ENCODE measurements at regions not wholly inside any gene's neighbourhood (a gene's known extent, or its start where the extent isn't known, plus 50 kb on each side); places are given as distances from the start of the nearest gene placed in this dataset.

- no peak for TF ChIP-seq ZFX (IDR thresholded peaks at IDR 0.05; ENCODE audit: borderline replicate concordance)
- TF ChIP-seq CTCF (IDR thresholded peaks at IDR 0.05) = no peak
- no peak overlapping the region for H3K27ac ChIP-seq
Measured at GRCh38 chr22:47738472-47739013, 976.1 kb downstream of the TBC1D22A start.

- no peak overlapping the region for H3K27ac ChIP-seq
- TF ChIP-seq CTCF (IDR thresholded peaks at IDR 0.05) = no peak
- TF ChIP-seq ZFX (IDR thresholded peaks at IDR 0.05; ENCODE audit: borderline replicate concordance) = no peak
Measured at GRCh38 chr22:47736186-47737034, 974.0 kb downstream of the TBC1D22A start.

- no peak for TF ChIP-seq CTCF (IDR thresholded peaks at IDR 0.05)
- TF ChIP-seq ZFX (IDR thresholded peaks at IDR 0.05; ENCODE audit: borderline replicate concordance) = no peak
- no peak overlapping the region for H3K27ac ChIP-seq
Measured at GRCh38 chr22:47734511-47734910, 972.1 kb downstream of the TBC1D22A start.

GRCh38 chr22:47727641-47728040 lies 965.2 kb downstream of the TBC1D22A start:
- H3K27ac ChIP-seq = no peak overlapping the region
- TF ChIP-seq CTCF (IDR thresholded peaks at IDR 0.05) = no peak
- no peak for TF ChIP-seq ZFX (IDR thresholded peaks at IDR 0.05; ENCODE audit: borderline replicate concordance)

GRCh38 chr22:47724751-47725150 lies 962.3 kb downstream of the TBC1D22A start:
- TF ChIP-seq CTCF (IDR thresholded peaks at IDR 0.05) (no peak), ZFX (IDR thresholded peaks at IDR 0.05; ENCODE audit: borderline replicate concordance) (no peak)
- H3K27ac ChIP-seq = no peak overlapping the region

GRCh38 chr22:47724030-47724429 lies 961.6 kb downstream of the TBC1D22A start:
- TF ChIP-seq ZFX (IDR thresholded peaks at IDR 0.05; ENCODE audit: borderline replicate concordance) (no peak), CTCF (IDR thresholded peaks at IDR 0.05) (no peak)
- H3K27ac ChIP-seq = no peak overlapping the region

- TF ChIP-seq ZFX (IDR thresholded peaks at IDR 0.05; ENCODE audit: borderline replicate concordance) (no peak), CTCF (IDR thresholded peaks at IDR 0.05) (no peak)
- H3K27ac ChIP-seq = no peak overlapping the region
Measured at GRCh38 chr22:47718337-47718736, 955.9 kb downstream of the TBC1D22A start.
